ENCODE measurements at regions not wholly inside any gene's neighbourhood (a gene's known extent, or its start where the extent isn't known, plus 50 kb on each side); places are given as distances from the start of the nearest gene placed in this dataset.

DNA sequence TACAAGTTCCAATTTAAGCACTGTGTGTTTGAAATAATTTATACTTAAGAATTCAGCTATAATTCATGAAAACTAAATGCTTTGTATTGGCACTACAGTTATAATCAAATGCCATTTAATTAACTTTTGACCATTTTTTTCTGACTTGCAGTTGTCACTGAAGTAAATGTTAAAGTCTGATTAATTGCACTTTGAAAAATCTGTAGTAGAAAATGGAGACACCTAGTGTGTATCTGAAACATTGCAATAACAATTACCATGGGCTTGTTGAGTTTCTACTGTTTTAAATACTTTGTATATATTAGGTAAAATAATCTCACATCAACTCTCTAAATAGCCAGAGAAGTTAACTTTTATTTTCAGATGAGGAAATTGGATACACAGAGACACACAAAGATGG, 458.6 kb upstream of the FSIP2 start:
- Histone ChIP-seq H3K27me3 (ENCODE audit: control insufficient read depth, insufficient read depth, low read length) (no peaks in the 10 kb centered on the region), H3K79me1 (ENCODE audit: low read depth in 1 of 2, low read length in 2 of 2) (no peaks in the 10 kb centered on the region), H3K4me1 (ENCODE audit: control insufficient read depth, insufficient read depth, low read length) (no peaks in the 10 kb centered on the region), H3K4me3 (ENCODE audit: insufficient read depth, low read depth, low read length) (no peak overlapping the region), H3K4ac (ENCODE audit: low read depth, low read length) (no peak overlapping the region), H3K56ac (ENCODE audit: extremely low read depth, insufficient read depth, low read length) (no peak overlapping the region), H3K4me2 (ENCODE audit: low read depth, low read length) (no peak overlapping the region), H3K18ac (ENCODE audit: low read depth, low read length) (no peak overlapping the region), H3K9ac (ENCODE audit: low read depth, low read length) (no peak overlapping the region), H2AK5ac (ENCODE audit: low read depth, low read length) (no peak overlapping the region), H2BK15ac (ENCODE audit: low read depth, low read length) (no peak overlapping the region), H2BK20ac (ENCODE audit: low read depth, low read length) (no peak overlapping the region), H2AFZ (replicated peaks; ENCODE audit: low read length, poor library complexity) (no peak overlapping the region), H3K9me3 (ENCODE audit: control insufficient read depth, insufficient read depth, low read length) (0 out of 2 replicates have a peak, but pooled peaks cover 5% of the 10 kb centered on the region), H3K27ac (ENCODE audit: insufficient read depth, low read length) (no peak overlapping the region), H4K20me1 (ENCODE audit: insufficient read depth, low read length) (no peaks in the 10 kb centered on the region), H4K91ac (ENCODE audit: insufficient read depth, low read depth, low read length) (no peak overlapping the region), H2AK9ac (replicated peaks; ENCODE audit: low read depth, low read length, poor library complexity) (no peak overlapping the region), H2BK5ac (ENCODE audit: low read depth, low read length, poor library complexity, severe bottlenecking) (no peak overlapping the region), H2BK120ac (ENCODE audit: low read depth, low read length) (no peak overlapping the region), H3K23ac (ENCODE audit: low read depth, low read length) (no peak overlapping the region), H3K36me3 (ENCODE audit: control insufficient read depth, insufficient read depth, low read length) (no peaks in the 10 kb centered on the region), H3K14ac (replicated peaks; ENCODE audit: low read depth, low read length) (no peak overlapping the region), H3K9me1 (ENCODE audit: insufficient read depth, low read length) (no peaks in the 10 kb centered on the region), H4K8ac (ENCODE audit: low read depth in 2 of 2, low read length in 2 of 2) (no peak overlapping the region), H4K5ac (ENCODE audit: low read depth, low read length) (no peak overlapping the region)
- TF ChIP-seq CEBPB (IDR thresholded peaks at IDR 0.05; ENCODE audit: low read depth, low read length) (no peak), RAD21 (IDR thresholded peaks at IDR 0.05; ENCODE audit: low read length) (peak; percentile 40), USF2 (IDR thresholded peaks at IDR 0.05; ENCODE audit: low read depth, low read length) (no peak), SMC3 (IDR thresholded peaks at IDR 0.05; ENCODE audit: low read depth, low read length) (peak; percentile 32; the same call in 1 of the 2 replicates), FOS (IDR thresholded peaks at IDR 0.05; ENCODE audit: low read depth, low read length) (no peak), ELK1 (IDR thresholded peaks at IDR 0.05; ENCODE audit: borderline replicate concordance, low read depth, low read length) (no peak), CTCF (conservative IDR thresholded peaks at IDR 0.05; ENCODE audit: low read depth, low read length) (peak; percentile 45)
- dilution Hi-C loops (cut with HindIII; ENCODE audit: low sequenced_read_pairs, unreplicated experiment) (no loop called here), in situ Hi-C loops (cut with MboI; ENCODE audit: low sequenced_read_pairs) (no loop called here), intact Hi-C loops (cut with micrococcal nuclease) (loop anchor here (10.0 kb wide), 1 partner anchor 635 kb away; no protein-coding TSS in a partner anchor)
- POLR2A ChIA-PET (ENCODE audit: unreplicated experiment), result no interaction called here
- no TSS peak for BruUV-seq (replicated peaks)
- ATAC-seq (ENCODE audit: low read depth) (no peak), DNase-seq (peak; percentile 3)
- CTCF ChIA-PET, result no interaction called here

Data from IMR-90 (cell line).